Testis (tissue), 2 donors: ENCODE measurements at regions not wholly inside any gene's neighbourhood (a gene's known extent, or its start where the extent isn't known, plus 50 kb on each side); places are given as distances from the start of the nearest gene placed in this dataset.

Experiments used
- DNase-seq: peaks from one replicate; pipeline ENCODE4 v3.0.0-alpha.2; 2019
- H3K27ac ChIP-seq, 2 donors: fragments of 200-600 bp; sonication (generic); one replicate each; pipeline ENCODE4 v1.5.1; 2019
- H3K27me3 ChIP-seq: fragments of 200-600 bp; sonication (generic); one replicate; pipeline ENCODE4 v1.5.1; 2019
- H3K36me3 ChIP-seq: fragments of 200-600 bp; sonication (generic); one replicate; pipeline ENCODE4 v1.5.1; 2017; ENCODE audit warnings: low read depth; ENCODE audit errors: missing control alignments
- H3K4me1 ChIP-seq: fragments of 200-600 bp; sonication (generic); one replicate; pipeline ENCODE4 v1.5.1; 2019
- H3K4me3 ChIP-seq, 2 donors: fragments of 200-600 bp; sonication (generic); one replicate each; pipeline ENCODE4 v1.5.1; 2017 to 2019
- H3K9me3 ChIP-seq: fragments of 200-600 bp; sonication (generic); one replicate; pipeline ENCODE4 v1.5.1; 2017
- POLR2A ChIP-seq: fragments of 450-650 bp; IDR thresholded peaks from one replicate; pipeline ENCODE4 v1.6.1; 2017; ENCODE audit warnings: antibody characterized with exemption, mild to moderate bottlenecking, moderate library complexity
- WGBS, 2 donors: methylation state at CpG; one replicate each; pipeline ENCODE4 v1.1.5; 2018; 5-methylcytosine and 5-hydroxymethylcytosine counted together
- intact Hi-C: fragments of 100-400 bp; cut with DNase I; formaldehyde crosslinking; loops from one replicate; pipeline ENCODE4 v1.15.1; 2023; ENCODE audit warnings: low total_unique reads
- TF ChIP-seq, protein P1 (sequence below), 3 experiments: fragments of 450-650 bp in 2 of 3; fragments of 200-600 bp in 1 of 3; sonication (generic) in 1 of 3; IDR thresholded peaks; one replicate each; pipeline ENCODE4 v1.5.1; 2016 to 2019; ENCODE audit warnings: antibody characterized with exemption in 3 of 3, mild to moderate bottlenecking in 2 of 3, moderate library complexity in 1 of 3

DNA sequence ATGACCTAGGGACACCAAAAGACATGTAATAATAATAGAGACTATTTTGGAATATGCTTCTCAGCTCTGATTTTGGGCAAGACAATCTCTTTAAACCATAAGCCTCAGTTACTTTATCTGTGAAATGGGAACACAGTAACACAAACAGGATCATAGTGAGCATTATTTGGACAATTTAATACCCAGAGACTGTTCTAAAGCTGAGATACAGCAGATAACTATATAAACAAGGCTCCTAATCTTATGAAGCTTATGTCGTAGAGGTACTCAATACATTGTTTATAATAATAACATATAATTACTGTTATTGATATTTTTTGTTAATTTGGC lies 250.8 kb downstream of the SEC61B start:
- Histone ChIP-seq H3K27me3 (no peaks in the 10 kb centered on the region), H3K27ac (no peak overlapping the region), H3K36me3 (no peaks in the 10 kb centered on the region), H3K9me3 (no peaks in the 10 kb centered on the region), H3K4me3 (no peak overlapping the region), H3K4me1 (no peaks in the 10 kb centered on the region)
- intact Hi-C loops, result no loop called here
- TF ChIP-seq, protein P1, sequence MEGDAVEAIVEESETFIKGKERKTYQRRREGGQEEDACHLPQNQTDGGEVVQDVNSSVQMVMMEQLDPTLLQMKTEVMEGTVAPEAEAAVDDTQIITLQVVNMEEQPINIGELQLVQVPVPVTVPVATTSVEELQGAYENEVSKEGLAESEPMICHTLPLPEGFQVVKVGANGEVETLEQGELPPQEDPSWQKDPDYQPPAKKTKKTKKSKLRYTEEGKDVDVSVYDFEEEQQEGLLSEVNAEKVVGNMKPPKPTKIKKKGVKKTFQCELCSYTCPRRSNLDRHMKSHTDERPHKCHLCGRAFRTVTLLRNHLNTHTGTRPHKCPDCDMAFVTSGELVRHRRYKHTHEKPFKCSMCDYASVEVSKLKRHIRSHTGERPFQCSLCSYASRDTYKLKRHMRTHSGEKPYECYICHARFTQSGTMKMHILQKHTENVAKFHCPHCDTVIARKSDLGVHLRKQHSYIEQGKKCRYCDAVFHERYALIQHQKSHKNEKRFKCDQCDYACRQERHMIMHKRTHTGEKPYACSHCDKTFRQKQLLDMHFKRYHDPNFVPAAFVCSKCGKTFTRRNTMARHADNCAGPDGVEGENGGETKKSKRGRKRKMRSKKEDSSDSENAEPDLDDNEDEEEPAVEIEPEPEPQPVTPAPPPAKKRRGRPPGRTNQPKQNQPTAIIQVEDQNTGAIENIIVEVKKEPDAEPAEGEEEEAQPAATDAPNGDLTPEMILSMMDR (IDR thresholded peaks at IDR 0.05), result no peak
- no peak for TF ChIP-seq POLR2A
- DNase-seq, result no peak
- 79 to 87% methylated on average over 1 of the region's 1 CpG for WGBS, 2 donors

DNA sequence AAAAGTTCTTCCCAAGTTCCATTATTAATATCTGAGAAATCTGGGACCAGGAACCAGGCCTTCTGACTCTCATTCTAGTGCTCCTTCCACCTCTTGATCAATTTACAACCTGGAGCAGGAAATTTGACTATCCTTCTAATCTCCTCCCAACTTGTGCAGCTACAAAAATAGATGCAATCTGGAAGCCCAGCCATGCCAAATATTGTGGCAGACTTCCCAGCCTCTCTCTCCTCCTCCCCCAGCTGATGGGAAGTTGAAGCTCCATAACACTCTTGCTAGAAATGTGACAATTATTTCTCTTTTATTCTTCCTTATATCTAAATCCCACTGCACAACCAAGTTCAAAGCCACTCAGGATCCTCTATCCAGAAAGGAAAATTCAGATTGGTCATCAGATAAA lies 252.1 kb downstream of the SEC61B start:
- no peaks in the 10 kb centered on the region for H3K4me1 ChIP-seq
- DNase-seq, result no peak

DNA sequence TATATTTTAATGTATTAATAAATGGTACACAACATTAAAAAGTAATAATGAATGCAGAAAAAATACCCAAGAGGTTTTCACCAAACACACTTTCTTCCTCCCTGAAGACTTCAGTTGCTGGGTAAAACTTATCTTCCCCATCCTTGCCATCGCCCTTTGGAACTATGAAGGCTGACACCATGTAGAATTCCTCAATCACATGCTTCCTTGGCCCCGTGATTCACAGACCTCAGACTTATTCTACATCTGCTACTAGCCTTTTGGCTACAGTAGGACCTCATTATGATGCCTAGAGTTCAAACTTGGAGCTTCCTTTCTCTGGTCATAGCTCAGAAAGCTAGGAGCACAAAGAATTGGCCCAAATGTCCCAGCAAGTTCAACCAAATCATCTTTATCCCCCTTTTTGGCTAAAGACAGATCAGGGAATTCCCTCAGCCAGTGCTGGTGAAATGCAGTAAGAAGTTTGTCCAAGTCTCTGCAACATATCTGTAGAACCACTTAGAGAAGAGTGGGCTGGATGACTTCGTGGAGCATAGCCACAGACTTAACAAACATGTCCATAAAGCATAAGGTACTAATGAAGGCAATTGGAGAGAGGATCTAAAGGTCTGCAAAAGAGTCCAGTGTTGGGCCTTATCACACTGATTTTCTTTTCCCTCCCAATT lies 253.5 kb downstream of the SEC61B start:
- TF ChIP-seq POLR2A, result no peak
- TF ChIP-seq, protein P1 (IDR thresholded peaks at IDR 0.05), result no peak
- intact Hi-C loops, result no loop called here
- WGBS, 2 donors, result 85 to 91% methylated on average over 3 of the region's 3 CpGs
- Histone ChIP-seq H3K27me3 (no peaks in the 10 kb centered on the region), H3K36me3 (no peaks in the 10 kb centered on the region), H3K4me1 (no peaks in the 10 kb centered on the region), H3K9me3 (no peaks in the 10 kb centered on the region), H3K4me3 (no peak overlapping the region), H3K27ac (no peak overlapping the region)
- DNase-seq, result no peak

More for the DNA sequence above, 252.1 kb downstream of the SEC61B start:
- TF ChIP-seq, protein P1 (IDR thresholded peaks at IDR 0.05), result no peak
- TF ChIP-seq POLR2A, result no peak
- intact Hi-C loops, result no loop called here
- H3K36me3 ChIP-seq, result no peaks in the 10 kb centered on the region
- no peak overlapping the region for H3K27ac ChIP-seq
- no peak overlapping the region for H3K4me3 ChIP-seq
- no peaks in the 10 kb centered on the region for H3K9me3 ChIP-seq
- no peaks in the 10 kb centered on the region for H3K27me3 ChIP-seq

DNA sequence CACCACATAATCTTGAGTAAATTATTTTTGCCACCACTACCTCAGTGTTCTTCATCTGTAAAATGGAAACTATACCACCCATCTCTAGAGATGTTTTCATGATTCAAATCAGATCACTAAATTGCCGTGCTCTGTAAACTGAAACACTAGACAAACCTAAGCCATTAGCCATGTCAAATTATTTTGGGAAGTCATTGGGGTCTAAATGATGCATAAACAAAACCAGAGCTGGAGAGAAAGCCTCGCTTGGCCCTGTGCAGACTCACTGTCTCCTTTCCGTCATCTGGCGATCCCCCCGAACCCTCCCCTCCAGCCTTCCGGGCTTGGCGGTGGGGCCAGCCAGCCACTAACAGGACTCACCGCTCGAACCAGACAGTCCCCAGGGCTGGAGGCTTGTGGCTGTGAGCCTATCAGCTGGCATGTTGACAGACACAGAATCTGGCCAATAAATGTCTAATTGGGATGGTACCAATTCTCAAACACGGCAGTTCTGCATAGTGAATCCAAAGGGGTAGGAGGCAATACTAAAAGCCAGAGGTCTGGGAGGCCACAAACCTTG lies 256.5 kb downstream of the SEC61B start:
- Histone ChIP-seq H3K36me3 (no peaks in the 10 kb centered on the region), H3K27me3 (no peaks in the 10 kb centered on the region), H3K4me3 (no peak overlapping the region), H3K4me1 (no peaks in the 10 kb centered on the region), H3K9me3 (no peaks in the 10 kb centered on the region), H3K27ac (no peak overlapping the region)
- intact Hi-C loops, result no loop called here
- WGBS, 2 donors, result 75 to 80% methylated on average over 2 to 10 of the region's 10 CpGs
- no peak for DNase-seq
- TF ChIP-seq, protein P1 (IDR thresholded peaks at IDR 0.05), result no peak
- no peak for TF ChIP-seq POLR2A

DNA sequence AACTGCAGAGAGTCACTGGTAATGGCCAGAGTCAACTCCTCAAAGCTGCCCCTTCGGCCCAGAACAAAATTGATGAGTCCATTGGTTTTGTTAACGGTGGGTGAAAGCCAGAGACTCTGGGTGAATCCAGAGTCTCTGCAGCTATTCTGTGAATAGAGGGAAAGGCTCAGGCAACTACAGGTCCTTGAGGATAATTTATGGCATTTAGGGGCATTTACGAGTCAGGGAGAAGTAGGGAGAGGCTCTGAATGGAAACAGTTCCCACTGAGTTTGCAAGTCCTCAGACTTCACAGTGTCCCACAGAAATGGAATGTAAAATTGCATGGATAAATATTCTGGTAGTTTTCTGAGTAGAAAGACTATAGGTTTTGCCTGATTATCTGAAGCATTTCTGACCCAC lies 257.8 kb downstream of the SEC61B start:
- Histone ChIP-seq H3K36me3 (no peaks in the 10 kb centered on the region), H3K4me1 (no peaks in the 10 kb centered on the region), H3K9me3 (no peaks in the 10 kb centered on the region), H3K27me3 (no peaks in the 10 kb centered on the region), H3K4me3 (no peak overlapping the region), H3K27ac (no peak overlapping the region)
- no peak for TF ChIP-seq POLR2A
- TF ChIP-seq, protein P1 (IDR thresholded peaks at IDR 0.05), result no peak
- 38 to 60% methylated on average over 3 of the region's 3 CpGs for WGBS, 2 donors
- DNase-seq, result no peak
- intact Hi-C loops, result no loop called here
